A549 (cell line): ENCODE measurements at regions not wholly inside any gene's neighbourhood (a gene's known extent, or its start where the extent isn't known, plus 50 kb on each side); places are given as distances from the start of the nearest gene placed in this dataset.

ENCODE experiments used
- ATAC-seq, 2 experiments: fragments of 200-7000 bp in 1 of 2; fragments of >200 bp in 1 of 2; cut with Nextera tagmentation in 1 of 2; cut with Tn5 transposase in 1 of 2; 3 replicates each; pipeline versions ENCODE4 v1.8.0 to v1.9.1; 2018 to 2020; ENCODE audit warnings: mild to moderate bottlenecking in 1 of 2, moderate library complexity in 1 of 2
- CTCF ChIA-PET: fragments of 300-600 bp; sonication (Branson Sonifier 250); formaldehyde crosslinking; extraction: SDS; loops from one replicate; lab custom pipeline; 2021; ENCODE audit warnings: antibody characterized with exemption, inconsistent platforms; lab: Yijun Ruan, JAX
- POLR2A ChIA-PET: fragments of 350-600 bp; formaldehyde crosslinking; extraction: SDS; loops from one replicate; lab custom pipeline; 2021; ENCODE audit warnings: antibody characterized with exemption, inconsistent platforms; lab: Yijun Ruan, JAX
- DNase-seq, 2 experiments: peaks; one replicate each; pipeline versions ENCODE4 v3.0.0 to v3.0.0-alpha.2; 2011 to 2016; ENCODE audit warnings: low read depth in 1 of 2, low spot score in 1 of 2
- FAIRE-seq: peaks from 2 replicates; lab custom pipeline; 2011; peaks lifted over from hg19 to GRCh38; lab: Jason Lieb, UNC
- H3K27ac ChIP-seq, 2 experiments: fragments of >200 bp; sonication (Bioruptor Twin); formaldehyde crosslinking; 3 replicates each; pipeline ENCODE4 v1.5.1; 2016 to 2017
- H3K4me1 ChIP-seq: fragments of >200 bp; sonication (Bioruptor Twin); formaldehyde crosslinking; 3 replicates; pipeline ENCODE4 v1.6.1; 2016
- H3K4me2 ChIP-seq: fragments of >200 bp; sonication (Bioruptor Twin); formaldehyde crosslinking; 3 replicates; pipeline ENCODE4 v1.6.1; 2016
- H3K4me3 ChIP-seq: fragments of >200 bp; sonication (Bioruptor Twin); formaldehyde crosslinking; 3 replicates; pipeline ENCODE4 v1.5.1; 2016
- H3K9me3 ChIP-seq: fragments of >200 bp; sonication (Bioruptor Twin); formaldehyde crosslinking; 3 replicates; pipeline ENCODE4 v1.6.1; 2016
- BCL3 ChIP-seq: fragments of >200 bp; sonication (Bioruptor Twin); formaldehyde crosslinking; IDR thresholded peaks from 3 replicates; pipeline ENCODE4 v1.6.1; 2016
- BHLHE40 ChIP-seq: IDR thresholded peaks from 2 replicates; pipeline ENCODE4 v1.6.1; 2012; ENCODE audit warnings: low read depth, low read length, inconsistent platforms
- CEBPB ChIP-seq, 2 experiments: fragments of >200 bp in 1 of 2; sonication (Bioruptor Twin) in 1 of 2; formaldehyde crosslinking in 1 of 2; IDR thresholded peaks; 2 replicates each; pipeline ENCODE4 v1.6.1; 2012 to 2016
- CHD2 ChIP-seq: fragments of 150-350 bp; IDR thresholded peaks from 2 replicates; pipeline ENCODE4 v1.6.1; 2014; ENCODE audit warnings: low read length; ENCODE audit not compliant: partially characterized antibody
- CHD4 ChIP-seq: fragments of 200-600 bp; sonication (generic); IDR thresholded peaks from 2 replicates; pipeline ENCODE4 v1.6.1; 2016; ENCODE audit warnings: antibody characterized with exemption, mild to moderate bottlenecking, borderline replicate concordance
- ELK1 ChIP-seq: fragments of 150-350 bp; IDR thresholded peaks from 2 replicates; pipeline ENCODE4 v1.6.1; 2014; ENCODE audit warnings: low read depth, mild to moderate bottlenecking, low read length
- EP300 ChIP-seq, 2 experiments: fragments of >200 bp; sonication (Bioruptor Twin); formaldehyde crosslinking; IDR thresholded peaks; 2 replicates in 1 of 2; 3 replicates in 1 of 2; pipeline ENCODE4 v1.6.1; 2016 to 2017
- FOSB ChIP-seq: fragments of 250-450 bp; sonication (Bioruptor Pico); IDR thresholded peaks from 2 replicates; pipeline ENCODE4 v1.5.0; 2020; ENCODE audit warnings: mild to moderate bottlenecking, moderate library complexity
- FOSL2 ChIP-seq, 2 experiments: fragments of 450-650 bp in 1 of 2; fragments of >200 bp in 1 of 2; sonication (Bioruptor Twin) in 1 of 2; formaldehyde crosslinking; IDR thresholded peaks; 2 replicates each; pipeline versions ENCODE4 v1.5.0 to v1.6.1; 2016 to 2020; ENCODE audit warnings: mild to moderate bottlenecking in 1 of 2, moderate library complexity in 1 of 2
- HES2 ChIP-seq: fragments of >200 bp; sonication (Bioruptor Twin); formaldehyde crosslinking; IDR thresholded peaks from 2 replicates; pipeline ENCODE4 v1.6.1; 2016
- HMGXB4 ChIP-seq: fragments of 250-450 bp; sonication (Bioruptor Pico); IDR thresholded peaks from 2 replicates; pipeline ENCODE4 v1.5.0; 2021; ENCODE audit warnings: mild to moderate bottlenecking, moderate library complexity, borderline replicate concordance
- HOXB13 ChIP-seq: fragments of 250-450 bp; sonication (Bioruptor Pico); IDR thresholded peaks from 2 replicates; pipeline ENCODE4 v1.5.0; 2020; ENCODE audit warnings: low read depth, mild to moderate bottlenecking, moderate library complexity
- JUNB ChIP-seq: fragments of >200 bp; sonication (Bioruptor Twin); formaldehyde crosslinking; IDR thresholded peaks from 2 replicates; pipeline ENCODE4 v1.6.1; 2016
- KDM1A ChIP-seq: fragments of 200-600 bp; sonication (generic); IDR thresholded peaks from 2 replicates; pipeline ENCODE4 v1.6.1; 2016; ENCODE audit warnings: low read depth, mild to moderate bottlenecking
- MAX ChIP-seq: IDR thresholded peaks from 2 replicates; pipeline ENCODE4 v1.6.1; 2012
- NPAS2 ChIP-seq: fragments of 250-450 bp; sonication (Bioruptor Pico); IDR thresholded peaks from 2 replicates; pipeline ENCODE4 v1.8.0; 2022; ENCODE audit warnings: mild to moderate bottlenecking, moderate library complexity, borderline replicate concordance
- NR3C1 ChIP-seq: fragments of >200 bp; sonication (Bioruptor Twin); formaldehyde crosslinking; IDR thresholded peaks from 3 replicates; pipeline ENCODE4 v1.6.1; 2017
- PBX3 ChIP-seq: IDR thresholded peaks from 2 replicates; pipeline ENCODE4 v1.6.1; 2012
- POLR2A ChIP-seq: IDR thresholded peaks from 2 replicates; pipeline ENCODE4 v1.6.1; 2012; ENCODE audit warnings: mild to moderate bottlenecking, low read length
- RAD21 ChIP-seq, 2 experiments: fragments of >200 bp in 1 of 2; sonication (Bioruptor Twin) in 1 of 2; formaldehyde crosslinking in 1 of 2; IDR thresholded peaks in 1 of 2; conservative IDR thresholded peaks in 1 of 2; 2 replicates in 1 of 2; 3 replicates in 1 of 2; pipeline ENCODE4 v1.6.1; 2012 to 2018; ENCODE audit warnings: inconsistent platforms in 1 of 2
- RARB ChIP-seq: fragments of 250-450 bp; sonication (Bioruptor Pico); IDR thresholded peaks from 2 replicates; pipeline ENCODE4 v1.8.0; 2021; ENCODE audit warnings: mild to moderate bottlenecking, moderate library complexity
- SREBF2 ChIP-seq: fragments of 450-650 bp; IDR thresholded peaks from 2 replicates; pipeline ENCODE4 v1.6.1; 2014; ENCODE audit warnings: mild to moderate bottlenecking, moderate library complexity
- TFCP2L1 ChIP-seq: fragments of 250-450 bp; sonication (Bioruptor Pico); IDR thresholded peaks from 2 replicates; pipeline ENCODE4 v1.5.0; 2021; ENCODE audit warnings: mild to moderate bottlenecking
- TP53 ChIP-seq: fragments of 250-450 bp; sonication (Bioruptor Pico); IDR thresholded peaks from 2 replicates; pipeline ENCODE4 v1.5.0; 2021; ENCODE audit warnings: mild to moderate bottlenecking, moderate library complexity
- USF2 ChIP-seq: fragments of 450-650 bp; IDR thresholded peaks from 2 replicates; pipeline ENCODE4 v1.6.1; 2014; ENCODE audit warnings: antibody characterized with exemption
- ZNF302 ChIP-seq: fragments of 250-450 bp; sonication (Bioruptor Pico); IDR thresholded peaks from 2 replicates; pipeline ENCODE4 v1.9.0; 2021; ENCODE audit warnings: inconsistent platforms, mild to moderate bottlenecking, moderate library complexity
- ZSCAN20 ChIP-seq: fragments of 250-450 bp; sonication (Bioruptor Pico); IDR thresholded peaks from 2 replicates; pipeline ENCODE4 v1.8.0; 2022; ENCODE audit warnings: mild to moderate bottlenecking, moderate library complexity
- WGBS: methylation state at CpG from one replicate; pipeline ENCODE4 v1.1.6; 2017; ENCODE audit errors: missing lambda C conversion rate; 5-methylcytosine and 5-hydroxymethylcytosine counted together

- no peak overlapping the region for H3K4me2 ChIP-seq
- no peak overlapping the region for H3K27ac ChIP-seq
- DNase-seq (no peak), FAIRE-seq (no peak), ATAC-seq (no peak)
- 29% methylated on average over 3 of the region's 3 CpGs for WGBS
- ChIA-PET CTCF (no interaction called here), POLR2A (no interaction called here)
- no peak for TF ChIP-seq CHD2
- no peak for TF ChIP-seq RARB (CRISPR knock-in tag)
- no peak for TF ChIP-seq NPAS2 (CRISPR knock-in tag)
- no peak for TF ChIP-seq FOSL2 (IDR thresholded peaks at IDR 0.05)
- TF ChIP-seq FOSL2 (CRISPR knock-in tag; IDR thresholded peaks at IDR 0.05) = no peak
- no peak for TF ChIP-seq HOXB13 (CRISPR knock-in tag)
- no peak for TF ChIP-seq CHD4
- no peak for TF ChIP-seq ELK1
- TF ChIP-seq MAX = no peak
- no peak for TF ChIP-seq BCL3
- no peak for TF ChIP-seq KDM1A
- no peak for TF ChIP-seq SREBF2
- TF ChIP-seq USF2 = no peak
- TF ChIP-seq JUNB = no peak
- TF ChIP-seq ZNF302 (CRISPR knock-in tag) = no peak
- TF ChIP-seq CEBPB (IDR thresholded peaks at IDR 0.05) = no peak
- TF ChIP-seq PBX3 = no peak
- H3K9me3 ChIP-seq = no peaks in the 10 kb centered on the region
- H3K4me3 ChIP-seq = no peak overlapping the region
- no peaks in the 10 kb centered on the region for H3K4me1 ChIP-seq
Measured at GRCh38 chr1:82287556-82287955, 486.8 kb downstream of the ADGRL2 start.

GRCh38 chr1:82284213-82284612 is 483.5 kb downstream of the ADGRL2 start:
- Histone ChIP-seq H3K4me1 (no peaks in the 10 kb centered on the region), H3K4me3 (no peak overlapping the region), H3K27ac (no peak overlapping the region), H3K9me3 (no peaks in the 10 kb centered on the region), H3K4me2 (no peak overlapping the region)
- ChIA-PET CTCF (no interaction called here), POLR2A (no interaction called here)
- WGBS = 0% methylated on average over 1 of the region's 1 CpG
- no peak for FAIRE-seq
- no peak for ATAC-seq
- DNase-seq = no peak
- TF ChIP-seq TP53 (no peak), HOXB13 (CRISPR knock-in tag) (no peak), HES2 (no peak), ZSCAN20 (CRISPR knock-in tag) (no peak), RAD21 (conservative IDR thresholded peaks at IDR 0.05 in 1 of 2, IDR thresholded peaks at IDR 0.05 in 1 of 2) (no peak), PBX3 (no peak), USF2 (no peak), EP300 (IDR thresholded peaks at IDR 0.05) (no peak), NR3C1 (no peak), MAX (no peak), BHLHE40 (no peak), POLR2A (no peak), HMGXB4 (CRISPR knock-in tag) (no peak), TFCP2L1 (CRISPR knock-in tag) (no peak), FOSB (no peak)
